Fibroblast of lung (primary cell): ENCODE measurements at regions not wholly inside any gene's neighbourhood (a gene's known extent, or its start where the extent isn't known, plus 50 kb on each side); places are given as distances from the start of the nearest gene placed in this dataset.

Experiments
- CTCF ChIP-seq, 2 donors: IDR thresholded peaks in 1 of 2; conservative IDR thresholded peaks in 1 of 2; 1 replicate in 1 of 2; 2 replicates in 1 of 2; pipeline ENCODE4 v1.5.1; 2011 to 2012; ENCODE audit warnings: low read length in 2 of 2, control low read depth in 1 of 2, inconsistent platforms in 1 of 2, low read depth in 1 of 2, mild to moderate bottlenecking in 1 of 2
- EZH2 ChIP-seq: IDR thresholded peaks from 2 replicates; pipeline ENCODE4 v1.5.1; 2012; ENCODE audit warnings: low read length, control low read depth, mild to moderate bottlenecking; ENCODE audit errors: missing control alignments

GRCh38 chr5:173669483-173669882 is 53.0 kb upstream of the BOD1 start:
- TF ChIP-seq CTCF (conservative IDR thresholded peaks at IDR 0.05 in 1 of 2, IDR thresholded peaks at IDR 0.05 in 1 of 2; ENCODE audit: low read depth in 1 of 2, low read length in 2 of 2): no peak
- no peak for TF ChIP-seq EZH2
